IMR-90 (cell line): ENCODE measurements at regions not wholly inside any gene's neighbourhood (a gene's known extent, or its start where the extent isn't known, plus 50 kb on each side); places are given as distances from the start of the nearest gene placed in this dataset.

ENCODE experiments used
- ATAC-seq: fragments of 200-7000 bp; cut with Tn5 transposase; 2 replicates; pipeline ENCODE4 v1.9.1; 2020; ENCODE audit warnings: low read depth, mild to moderate bottlenecking, moderate library complexity
- BruUV-seq: library from RNA; stranded (reverse); fragments of 400-500 nt; replicated peaks from 2 replicates; lab custom pipeline; 2021; lab: Mats Ljungman, UMichigan
- CTCF ChIA-PET: fragments of 300-600 bp; formaldehyde crosslinking; extraction: SDS; loops from one replicate; lab custom pipeline; 2021; ENCODE audit warnings: antibody characterized with exemption; lab: Yijun Ruan, JAX
- POLR2A ChIA-PET: fragments of 300-600 bp; sonication (Branson Sonifier 250); formaldehyde crosslinking; loops from one replicate; lab custom pipeline; 2022; ENCODE audit warnings: antibody characterized with exemption; ENCODE audit not compliant: unreplicated experiment; lab: Charles Lee
- DNase-seq: peaks from one replicate; pipeline ENCODE4 v3.0.0; 2013
- H2AFZ ChIP-seq: replicated peaks from 2 replicates; pipeline ENCODE3; 2013; ENCODE audit warnings: low read length, mild to moderate bottlenecking; ENCODE audit not compliant: poor library complexity
- H2AK5ac ChIP-seq: 2 replicates; pipeline ENCODE4 v1.6.1; 2013; ENCODE audit warnings: low read depth, low read length, inconsistent platforms
- H2AK9ac ChIP-seq: replicated peaks from 2 replicates; pipeline ENCODE3; 2013; ENCODE audit warnings: mild to moderate bottlenecking, low read depth, low read length, moderate library complexity; ENCODE audit not compliant: poor library complexity
- H2BK120ac ChIP-seq: 2 replicates; pipeline ENCODE4 v1.6.1; 2013; ENCODE audit warnings: low read depth, low read length, inconsistent platforms
- H2BK15ac ChIP-seq: 3 replicates; pipeline ENCODE4 v1.6.1; 2013; ENCODE audit warnings: low read depth, low read length, inconsistent platforms
- H2BK20ac ChIP-seq: 2 replicates; pipeline ENCODE4 v1.6.1; 2013; ENCODE audit warnings: low read depth, mild to moderate bottlenecking, inconsistent platforms, low read length, moderate library complexity
- H2BK5ac ChIP-seq: 2 replicates; pipeline ENCODE4 v1.6.1; 2013; ENCODE audit warnings: mild to moderate bottlenecking, low read depth, low read length, inconsistent platforms; ENCODE audit not compliant: poor library complexity, severe bottlenecking
- H3K14ac ChIP-seq: replicated peaks from 2 replicates; pipeline ENCODE4 v1.6.1; 2013; ENCODE audit warnings: low read depth, low read length, inconsistent platforms
- H3K18ac ChIP-seq: 2 replicates; pipeline ENCODE4 v1.6.1; 2013; ENCODE audit warnings: low read depth, low read length, control low read depth
- H3K23ac ChIP-seq: 2 replicates; pipeline ENCODE4 v1.6.1; 2013; ENCODE audit warnings: low read depth, low read length, inconsistent platforms
- H3K27ac ChIP-seq: 2 replicates; pipeline ENCODE4 v1.5.1; 2013; ENCODE audit warnings: mild to moderate bottlenecking, control low read depth, low read length; ENCODE audit not compliant: insufficient read depth
- H3K27me3 ChIP-seq: 2 replicates; pipeline ENCODE4 v1.6.1; 2013; ENCODE audit warnings: low read length; ENCODE audit not compliant: control insufficient read depth, insufficient read depth
- H3K36me3 ChIP-seq: 2 replicates; pipeline ENCODE4 v1.6.1; 2013; ENCODE audit warnings: low read length, mixed read lengths; ENCODE audit not compliant: control insufficient read depth, insufficient read depth
- H3K4ac ChIP-seq: 2 replicates; pipeline ENCODE4 v1.6.1; 2013; ENCODE audit warnings: low read depth, low read length, inconsistent platforms
- H3K4me1 ChIP-seq: 2 replicates; pipeline ENCODE4 v1.6.1; 2013; ENCODE audit warnings: low read length, mixed read lengths; ENCODE audit not compliant: control insufficient read depth, insufficient read depth
- H3K4me2 ChIP-seq: 2 replicates; pipeline ENCODE4 v1.6.1; 2013; ENCODE audit warnings: low read depth, mild to moderate bottlenecking, control low read depth, low read length, moderate library complexity
- H3K4me3 ChIP-seq: 2 replicates; pipeline ENCODE4 v1.5.1; 2013; ENCODE audit warnings: low read depth, mild to moderate bottlenecking, control low read depth, low read length, moderate library complexity; ENCODE audit not compliant: insufficient read depth
- H3K56ac ChIP-seq: 2 replicates; pipeline ENCODE4 v1.6.1; 2013; ENCODE audit warnings: low read length, inconsistent platforms; ENCODE audit not compliant: insufficient read depth; ENCODE audit errors: extremely low read depth
- H3K79me1 ChIP-seq, 2 experiments: 2 replicates each; pipeline ENCODE4 v1.6.1; 2013; ENCODE audit warnings: low read length in 2 of 2, inconsistent platforms in 1 of 2, low read depth in 1 of 2
- H3K9ac ChIP-seq: 2 replicates; pipeline ENCODE4 v1.6.1; 2013; ENCODE audit warnings: low read depth, low read length, control low read depth
- H3K9me1 ChIP-seq: 2 replicates; pipeline ENCODE4 v1.6.1; 2013; ENCODE audit warnings: low read length, inconsistent platforms; ENCODE audit not compliant: insufficient read depth
- H3K9me3 ChIP-seq: 2 replicates; pipeline ENCODE4 v1.6.1; 2013; ENCODE audit warnings: low read length; ENCODE audit not compliant: control insufficient read depth, insufficient read depth
- H4K20me1 ChIP-seq: 2 replicates; pipeline ENCODE4 v1.6.1; 2013; ENCODE audit warnings: low read length, inconsistent platforms; ENCODE audit not compliant: insufficient read depth
- H4K5ac ChIP-seq: 2 replicates; pipeline ENCODE4 v1.6.1; 2013; ENCODE audit warnings: mild to moderate bottlenecking, low read depth, low read length, control low read depth
- H4K8ac ChIP-seq, 2 experiments: 2 replicates each; pipeline ENCODE4 v1.6.1; 2013; ENCODE audit warnings: low read depth in 2 of 2, low read length in 2 of 2, control low read depth in 1 of 2, inconsistent platforms in 1 of 2
- H4K91ac ChIP-seq: 2 replicates; pipeline ENCODE4 v1.6.1; 2013; ENCODE audit warnings: low read depth, low read length, inconsistent platforms; ENCODE audit not compliant: insufficient read depth
- BHLHE40 ChIP-seq: fragments of 150-350 bp; IDR thresholded peaks from 2 replicates; pipeline ENCODE4 v1.6.1; 2016; ENCODE audit warnings: mild to moderate bottlenecking, low read depth, low read length
- CEBPB ChIP-seq: IDR thresholded peaks from 2 replicates; pipeline ENCODE4 v1.6.1; 2012; ENCODE audit warnings: low read depth, low read length, improper control_type of control experiment
- CHD1 ChIP-seq: IDR thresholded peaks from 2 replicates; pipeline ENCODE4 v1.6.1; 2012; ENCODE audit warnings: low read depth, low read length, improper control_type of control experiment
- FOS ChIP-seq: fragments of 150-350 bp; IDR thresholded peaks from 2 replicates; pipeline ENCODE4 v1.6.1; 2016; ENCODE audit warnings: low read depth, low read length
- MAFK ChIP-seq: IDR thresholded peaks from 2 replicates; pipeline ENCODE4 v1.6.1; 2012; ENCODE audit warnings: low read depth, low read length, improper control_type of control experiment
- MAZ ChIP-seq: IDR thresholded peaks from 2 replicates; pipeline ENCODE4 v1.6.1; 2012; ENCODE audit warnings: low read depth, mild to moderate bottlenecking, low read length, improper control_type of control experiment, moderate library complexity, borderline replicate concordance
- MXI1 ChIP-seq: IDR thresholded peaks from 2 replicates; pipeline ENCODE4 v1.6.1; 2012; ENCODE audit warnings: low read depth, mild to moderate bottlenecking, low read length, moderate library complexity, borderline replicate concordance
- NFE2L2 ChIP-seq: fragments of 150-350 bp; IDR thresholded peaks from 2 replicates; pipeline ENCODE4 v1.6.1; 2016; ENCODE audit warnings: low read depth, mild to moderate bottlenecking, low read length
- POLR2A ChIP-seq: IDR thresholded peaks from 2 replicates; pipeline ENCODE4 v1.6.1; 2012; ENCODE audit warnings: mild to moderate bottlenecking, low read depth, low read length
- RAD21 ChIP-seq: IDR thresholded peaks from 2 replicates; pipeline ENCODE4 v1.6.1; 2012; ENCODE audit warnings: low read length, improper control_type of control experiment
- RCOR1 ChIP-seq: IDR thresholded peaks from 2 replicates; pipeline ENCODE4 v1.6.1; 2012; ENCODE audit warnings: mild to moderate bottlenecking, low read length, improper control_type of control experiment; ENCODE audit not compliant: insufficient replicate concordance
- RFX5 ChIP-seq: IDR thresholded peaks from 2 replicates; pipeline ENCODE4 v1.8.0; 2012; ENCODE audit warnings: low read depth, mild to moderate bottlenecking, low read length, moderate library complexity
- SMC3 ChIP-seq: fragments of 150-350 bp; IDR thresholded peaks from 2 replicates; pipeline ENCODE4 v1.6.1; 2016; ENCODE audit warnings: low read depth, mild to moderate bottlenecking, antibody characterized with exemption, low read length, moderate library complexity
- WGBS, 2 experiments: methylation state at CpG; one replicate each; pipeline versions ENCODE4 v1.1.5 to v1.1.7; 2013; ENCODE audit warnings: missing lambda C conversion rate in 2 of 2; ENCODE audit not compliant: insufficient read length in 1 of 2; ENCODE audit errors: extremely low coverage in 2 of 2; 5-methylcytosine and 5-hydroxymethylcytosine counted together
- dilution Hi-C: fragments of 300-500 bp; cut with HindIII; formaldehyde crosslinking; loops from one replicate; pipeline ENCODE4 v1.14.3; 2018; ENCODE audit warnings: low sequenced_read_pairs; ENCODE audit not compliant: unreplicated experiment
- in situ Hi-C: fragments of 300-500 bp; cut with MboI; formaldehyde crosslinking; loops from 3 replicates; pipeline ENCODE4 v1.14.3; 2019; ENCODE audit warnings: low sequenced_read_pairs, inconsistent platforms, mixed read lengths
- intact Hi-C: fragments of 100-400 bp; cut with micrococcal nuclease; formaldehyde crosslinking; loops from 2 replicates; pipeline ENCODE4 v1.10.0; 2022
- TF ChIP-seq, protein P1 (sequence below): fragments of 150-350 bp; IDR thresholded peaks from 2 replicates; pipeline ENCODE4 v1.6.1; 2016; ENCODE audit warnings: low read depth, mild to moderate bottlenecking, low read length, moderate library complexity, borderline replicate concordance
- TF ChIP-seq, protein P2 (sequence below): conservative IDR thresholded peaks from 2 replicates; pipeline ENCODE4 v1.5.1; 2012; ENCODE audit warnings: mild to moderate bottlenecking, low read depth, low read length, improper control_type of control experiment
- TF ChIP-seq, protein P3 (sequence below): fragments of 150-350 bp; IDR thresholded peaks from 2 replicates; pipeline ENCODE4 v1.6.1; 2017; ENCODE audit warnings: mild to moderate bottlenecking, antibody characterized with exemption, low read length, low read depth

DNA sequence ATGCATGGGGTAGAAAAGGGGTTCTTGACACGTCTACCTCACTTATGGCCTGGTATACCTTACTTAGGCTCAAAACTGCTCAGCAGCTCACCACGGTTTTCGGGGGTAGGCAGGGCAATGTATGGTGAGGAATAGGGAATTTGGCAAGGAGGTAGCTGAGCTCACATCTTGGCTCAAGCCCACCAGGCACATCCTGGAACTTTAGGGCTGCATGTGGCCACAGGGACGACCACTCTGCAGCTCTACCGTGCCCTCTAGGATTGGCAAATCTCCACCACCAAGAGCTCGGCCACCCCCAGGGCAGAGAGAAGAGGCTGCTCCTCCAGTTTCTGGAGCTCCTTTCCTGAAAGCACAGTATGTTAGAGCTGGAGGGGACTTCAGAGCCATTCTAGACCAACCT lies 69.7 kb downstream of the MRPL46 start:
- POLR2A ChIA-PET: no interaction called here
- DNase-seq (no peak), ATAC-seq (no peak)
- no peak overlapping the region for H3K4me2 ChIP-seq
- H4K20me1 ChIP-seq: no peaks in the 10 kb centered on the region
- in situ Hi-C loops: no loop called here
- H4K8ac ChIP-seq: no peak overlapping the region
- no peaks in the 10 kb centered on the region for H3K79me1 ChIP-seq
- WGBS, 2 experiments: no CpG with 5 or more reads among the region's 6 CpGs
- H3K23ac ChIP-seq: no peak overlapping the region
- CTCF ChIA-PET: no interaction called here
- dilution Hi-C loops: no loop called here
- no peak for TF ChIP-seq RCOR1
- TF ChIP-seq RFX5: no peak
- no peak for TF ChIP-seq NFE2L2
- TF ChIP-seq RAD21: no peak
- TF ChIP-seq POLR2A: no peak
- TF ChIP-seq, protein P1, sequence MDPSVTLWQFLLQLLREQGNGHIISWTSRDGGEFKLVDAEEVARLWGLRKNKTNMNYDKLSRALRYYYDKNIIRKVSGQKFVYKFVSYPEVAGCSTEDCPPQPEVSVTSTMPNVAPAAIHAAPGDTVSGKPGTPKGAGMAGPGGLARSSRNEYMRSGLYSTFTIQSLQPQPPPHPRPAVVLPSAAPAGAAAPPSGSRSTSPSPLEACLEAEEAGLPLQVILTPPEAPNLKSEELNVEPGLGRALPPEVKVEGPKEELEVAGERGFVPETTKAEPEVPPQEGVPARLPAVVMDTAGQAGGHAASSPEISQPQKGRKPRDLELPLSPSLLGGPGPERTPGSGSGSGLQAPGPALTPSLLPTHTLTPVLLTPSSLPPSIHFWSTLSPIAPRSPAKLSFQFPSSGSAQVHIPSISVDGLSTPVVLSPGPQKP: no peak
- TF ChIP-seq, protein P2, sequence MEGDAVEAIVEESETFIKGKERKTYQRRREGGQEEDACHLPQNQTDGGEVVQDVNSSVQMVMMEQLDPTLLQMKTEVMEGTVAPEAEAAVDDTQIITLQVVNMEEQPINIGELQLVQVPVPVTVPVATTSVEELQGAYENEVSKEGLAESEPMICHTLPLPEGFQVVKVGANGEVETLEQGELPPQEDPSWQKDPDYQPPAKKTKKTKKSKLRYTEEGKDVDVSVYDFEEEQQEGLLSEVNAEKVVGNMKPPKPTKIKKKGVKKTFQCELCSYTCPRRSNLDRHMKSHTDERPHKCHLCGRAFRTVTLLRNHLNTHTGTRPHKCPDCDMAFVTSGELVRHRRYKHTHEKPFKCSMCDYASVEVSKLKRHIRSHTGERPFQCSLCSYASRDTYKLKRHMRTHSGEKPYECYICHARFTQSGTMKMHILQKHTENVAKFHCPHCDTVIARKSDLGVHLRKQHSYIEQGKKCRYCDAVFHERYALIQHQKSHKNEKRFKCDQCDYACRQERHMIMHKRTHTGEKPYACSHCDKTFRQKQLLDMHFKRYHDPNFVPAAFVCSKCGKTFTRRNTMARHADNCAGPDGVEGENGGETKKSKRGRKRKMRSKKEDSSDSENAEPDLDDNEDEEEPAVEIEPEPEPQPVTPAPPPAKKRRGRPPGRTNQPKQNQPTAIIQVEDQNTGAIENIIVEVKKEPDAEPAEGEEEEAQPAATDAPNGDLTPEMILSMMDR: no peak
- no peak for TF ChIP-seq BHLHE40
- no peak for TF ChIP-seq MAFK
- no peak for TF ChIP-seq FOS
- TF ChIP-seq CEBPB: no peak
- no peak for TF ChIP-seq MXI1
- no peak for TF ChIP-seq CHD1
- TF ChIP-seq, protein P3, sequence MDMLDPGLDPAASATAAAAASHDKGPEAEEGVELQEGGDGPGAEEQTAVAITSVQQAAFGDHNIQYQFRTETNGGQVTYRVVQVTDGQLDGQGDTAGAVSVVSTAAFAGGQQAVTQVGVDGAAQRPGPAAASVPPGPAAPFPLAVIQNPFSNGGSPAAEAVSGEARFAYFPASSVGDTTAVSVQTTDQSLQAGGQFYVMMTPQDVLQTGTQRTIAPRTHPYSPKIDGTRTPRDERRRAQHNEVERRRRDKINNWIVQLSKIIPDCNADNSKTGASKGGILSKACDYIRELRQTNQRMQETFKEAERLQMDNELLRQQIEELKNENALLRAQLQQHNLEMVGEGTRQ: no peak
- TF ChIP-seq MAZ: no peak
- no peak for TF ChIP-seq SMC3
- no peak overlapping the region for H2AFZ ChIP-seq
- H3K9me1 ChIP-seq: no peaks in the 10 kb centered on the region
- no peak overlapping the region for H3K14ac ChIP-seq
- no peak overlapping the region for H3K18ac ChIP-seq
- H3K27ac ChIP-seq: no peak overlapping the region
- no peaks in the 10 kb centered on the region for H3K36me3 ChIP-seq
- no peaks in the 10 kb centered on the region; the same call in 1 of the 2 replicates for H3K9me3 ChIP-seq
- H4K5ac ChIP-seq: no peak overlapping the region
- no peak overlapping the region for H3K4me3 ChIP-seq
- H2BK120ac ChIP-seq: no peak overlapping the region
- H2BK15ac ChIP-seq: no peak overlapping the region
- BruUV-seq: no TSS peak
- H3K9ac ChIP-seq: no peak overlapping the region
- no peak overlapping the region for H2AK5ac ChIP-seq
- no peak overlapping the region for H3K56ac ChIP-seq
- no peak overlapping the region for H4K91ac ChIP-seq
- intact Hi-C loops: no loop called here
- H2BK5ac ChIP-seq: no peak overlapping the region
- no peak overlapping the region for H3K4ac ChIP-seq
- no peak overlapping the region for H2AK9ac ChIP-seq
- no peak overlapping the region for H2BK20ac ChIP-seq
- H3K27me3 ChIP-seq: no peaks in the 10 kb centered on the region; the same call in none of the 2 replicates
- no peaks in the 10 kb centered on the region for H3K4me1 ChIP-seq
